ENCODE measurements at regions not wholly inside any gene's neighbourhood (a gene's known extent, or its start where the extent isn't known, plus 50 kb on each side); places are given as distances from the start of the nearest gene placed in this dataset.

- TF ChIP-seq CTCF (IDR thresholded peaks at IDR 0.05) (no peak), POLR2A (IDR thresholded peaks at IDR 0.05) (no peak)
Observed at GRCh38 chr12:74066476-74066875, 471.2 kb upstream of the ATXN7L3B start.
